ENCODE measurements at regions not wholly inside any gene's neighbourhood (a gene's known extent, or its start where the extent isn't known, plus 50 kb on each side); places are given as distances from the start of the nearest gene placed in this dataset.

DNA sequence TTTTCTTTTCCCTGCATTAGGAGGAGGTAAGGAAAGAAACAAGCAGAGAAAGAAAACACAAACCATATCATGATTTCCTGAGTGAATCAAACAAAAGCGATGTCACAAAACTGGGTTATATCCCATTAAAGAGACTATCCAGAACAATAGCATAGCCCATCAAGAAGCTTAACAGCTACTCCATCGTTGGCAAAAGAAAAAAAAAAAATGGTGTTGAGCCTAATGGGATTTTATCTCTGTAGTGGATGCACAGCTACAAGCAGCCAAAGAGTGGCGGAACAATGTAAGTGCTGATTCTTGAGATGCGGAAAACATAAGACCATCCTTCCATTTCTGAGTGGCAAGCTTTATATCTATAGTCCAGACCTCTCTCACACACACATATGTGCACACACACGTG, 106.2 kb upstream of the NRSN1 start:
- Histone ChIP-seq H3K4me1 (ENCODE audit: control insufficient read depth, extremely low read depth, insufficient read depth, low read length) (no peaks in the 10 kb centered on the region), H3K27me3 (ENCODE audit: control insufficient read depth in 2 of 2, insufficient read depth in 2 of 2, low read length in 2 of 2) (no peaks in the 10 kb centered on the region), H4K20me1 (replicated peaks; ENCODE audit: control insufficient read depth, extremely low read depth, insufficient read depth, low read length) (no peaks in the 10 kb centered on the region), H3K27ac (ENCODE audit: insufficient read depth, low read depth, low read length) (no peak overlapping the region), H3K4me3 (replicated peaks in 1 of 3; ENCODE audit: insufficient read depth in 1 of 3, low read depth in 1 of 3, low read length in 3 of 3) (no peak overlapping the region), H3K79me2 (ENCODE audit: control insufficient read depth, insufficient read depth, low read length) (no peaks in the 10 kb centered on the region), H2AFZ (ENCODE audit: low read depth, low read length) (no peak overlapping the region), H3K4me2 (ENCODE audit: insufficient read depth, low read length) (no peak overlapping the region), H3K9me3 (replicated peaks; ENCODE audit: control insufficient read depth, insufficient read depth, low read length) (peaks cover 4% of the 10 kb centered on the region), H3K9me1 (replicated peaks; ENCODE audit: control insufficient read depth, extremely low read depth, insufficient read depth, low read length) (no peaks in the 10 kb centered on the region), H3K9ac (replicated peaks; ENCODE audit: extremely low read depth, insufficient read depth, low read length) (no peak overlapping the region), H3K36me3 (ENCODE audit: control insufficient read depth in 2 of 2, extremely low read depth in 1 of 2, insufficient read depth in 2 of 2, low read length in 2 of 2) (no peaks in the 10 kb centered on the region)
- ChIA-PET POLR2A (no interaction called here), CTCF (no interaction called here)
- FAIRE-seq = no peak
- DNase-seq (ENCODE audit: low read depth, low spot score) = no peak
- dilution Hi-C loops (cut with MboI; ENCODE audit: extremely low pct_ligation_motif_present, low sequenced_read_pairs) = no loop called here
- intact Hi-C loops (cut with micrococcal nuclease) = no loop called here
- no peak for TF ChIP-seq POLR2A (IDR thresholded peaks at IDR 0.05; ENCODE audit: low read depth, low read length)
- no peak for TF ChIP-seq POLR2AphosphoS5 (IDR thresholded peaks at IDR 0.05; ENCODE audit: insufficient read depth, low read depth, low read length)
- BruUV-seq (replicated peaks) = no TSS peak

DNA sequence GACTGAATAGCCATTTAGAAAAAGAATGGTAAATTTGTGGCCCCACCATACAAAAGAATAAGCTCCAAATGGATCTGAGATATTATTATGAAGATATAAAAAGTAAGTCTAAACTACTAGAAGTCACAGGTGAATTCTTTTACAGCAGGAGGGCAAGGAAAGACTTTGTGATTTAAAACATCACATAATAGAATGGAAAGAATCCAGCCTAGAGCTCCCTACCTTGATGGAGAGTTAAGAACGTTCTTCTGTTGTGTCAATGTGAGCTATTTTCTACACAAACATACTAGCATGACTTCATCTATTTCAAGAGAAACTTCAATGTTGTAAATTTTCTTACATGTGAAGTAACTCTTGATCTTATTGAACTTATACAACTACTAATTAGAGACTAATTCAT, 100.0 kb upstream of the NRSN1 start:
- H3K9me3 ChIP-seq (replicated peaks; ENCODE audit: control insufficient read depth, insufficient read depth, low read length) = peaks cover 4% of the 10 kb centered on the region
- no TSS peak for BruUV-seq (replicated peaks)
- no peaks in the 10 kb centered on the region for H3K79me2 ChIP-seq (ENCODE audit: control insufficient read depth, insufficient read depth, low read length)
- no peaks in the 10 kb centered on the region for H4K20me1 ChIP-seq (replicated peaks; ENCODE audit: control insufficient read depth, extremely low read depth, insufficient read depth, low read length)
- intact Hi-C loops (cut with micrococcal nuclease) (no loop called here), dilution Hi-C loops (cut with MboI; ENCODE audit: extremely low pct_ligation_motif_present, low sequenced_read_pairs) (no loop called here)
- no peaks in the 10 kb centered on the region for H3K4me1 ChIP-seq (ENCODE audit: control insufficient read depth, extremely low read depth, insufficient read depth, low read length)
- FAIRE-seq = no peak
- no peak overlapping the region for H3K9ac ChIP-seq (replicated peaks; ENCODE audit: extremely low read depth, insufficient read depth, low read length)
- TF ChIP-seq FOS (IDR thresholded peaks at IDR 0.05; ENCODE audit: borderline replicate concordance, insufficient read depth, low read length) (no peak), POLR2AphosphoS5 (IDR thresholded peaks at IDR 0.05; ENCODE audit: insufficient read depth, low read depth, low read length) (no peak), GATA2 (IDR thresholded peaks at IDR 0.05; ENCODE audit: insufficient read depth, insufficient read length, low read depth, low read length) (no peak), MYC (IDR thresholded peaks at IDR 0.05; ENCODE audit: low read depth, low read length) (no peak), POLR2A (IDR thresholded peaks at IDR 0.05; ENCODE audit: low read depth, low read length) (no peak), EZH2 (IDR thresholded peaks at IDR 0.05; ENCODE audit: borderline replicate concordance, low read depth, low read length, severe bottlenecking) (no peak), JUN (IDR thresholded peaks at IDR 0.05; ENCODE audit: borderline replicate concordance, insufficient read depth, insufficient read length, low read depth) (no peak)
- TF ChIP-seq, protein P1, sequence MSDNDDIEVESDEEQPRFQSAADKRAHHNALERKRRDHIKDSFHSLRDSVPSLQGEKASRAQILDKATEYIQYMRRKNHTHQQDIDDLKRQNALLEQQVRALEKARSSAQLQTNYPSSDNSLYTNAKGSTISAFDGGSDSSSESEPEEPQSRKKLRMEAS (IDR thresholded peaks at IDR 0.05; ENCODE audit: insufficient read depth, insufficient read length) = no peak
- TF ChIP-seq, protein P2, sequence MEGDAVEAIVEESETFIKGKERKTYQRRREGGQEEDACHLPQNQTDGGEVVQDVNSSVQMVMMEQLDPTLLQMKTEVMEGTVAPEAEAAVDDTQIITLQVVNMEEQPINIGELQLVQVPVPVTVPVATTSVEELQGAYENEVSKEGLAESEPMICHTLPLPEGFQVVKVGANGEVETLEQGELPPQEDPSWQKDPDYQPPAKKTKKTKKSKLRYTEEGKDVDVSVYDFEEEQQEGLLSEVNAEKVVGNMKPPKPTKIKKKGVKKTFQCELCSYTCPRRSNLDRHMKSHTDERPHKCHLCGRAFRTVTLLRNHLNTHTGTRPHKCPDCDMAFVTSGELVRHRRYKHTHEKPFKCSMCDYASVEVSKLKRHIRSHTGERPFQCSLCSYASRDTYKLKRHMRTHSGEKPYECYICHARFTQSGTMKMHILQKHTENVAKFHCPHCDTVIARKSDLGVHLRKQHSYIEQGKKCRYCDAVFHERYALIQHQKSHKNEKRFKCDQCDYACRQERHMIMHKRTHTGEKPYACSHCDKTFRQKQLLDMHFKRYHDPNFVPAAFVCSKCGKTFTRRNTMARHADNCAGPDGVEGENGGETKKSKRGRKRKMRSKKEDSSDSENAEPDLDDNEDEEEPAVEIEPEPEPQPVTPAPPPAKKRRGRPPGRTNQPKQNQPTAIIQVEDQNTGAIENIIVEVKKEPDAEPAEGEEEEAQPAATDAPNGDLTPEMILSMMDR (IDR thresholded peaks at IDR 0.05; ENCODE audit: extremely low read depth in 1 of 2, insufficient read depth in 1 of 2, low read depth in 1 of 2, low read length in 2 of 2) = no peak
- no peaks in the 10 kb centered on the region for H3K27me3 ChIP-seq (ENCODE audit: control insufficient read depth in 2 of 2, insufficient read depth in 2 of 2, low read length in 2 of 2)
- no peak for DNase-seq (ENCODE audit: low read depth, low spot score)
- CTCF ChIA-PET = no interaction called here
- H2AFZ ChIP-seq (ENCODE audit: low read depth, low read length) = no peak overlapping the region
- H3K4me2 ChIP-seq (ENCODE audit: insufficient read depth, low read length) = no peak overlapping the region
- H3K36me3 ChIP-seq (ENCODE audit: control insufficient read depth in 2 of 2, extremely low read depth in 1 of 2, insufficient read depth in 2 of 2, low read length in 2 of 2) = no peaks in the 10 kb centered on the region
- H3K9me1 ChIP-seq (replicated peaks; ENCODE audit: control insufficient read depth, extremely low read depth, insufficient read depth, low read length) = no peaks in the 10 kb centered on the region
- H3K4me3 ChIP-seq (replicated peaks in 1 of 3; ENCODE audit: insufficient read depth in 1 of 3, low read depth in 1 of 3, low read length in 3 of 3) = no peak overlapping the region
- POLR2A ChIA-PET = no interaction called here
- no peak overlapping the region for H3K27ac ChIP-seq (ENCODE audit: insufficient read depth, low read depth, low read length)
